ENCODE measurements at regions not wholly inside any gene's neighbourhood (a gene's known extent, or its start where the extent isn't known, plus 50 kb on each side); places are given as distances from the start of the nearest gene placed in this dataset.

DNA sequence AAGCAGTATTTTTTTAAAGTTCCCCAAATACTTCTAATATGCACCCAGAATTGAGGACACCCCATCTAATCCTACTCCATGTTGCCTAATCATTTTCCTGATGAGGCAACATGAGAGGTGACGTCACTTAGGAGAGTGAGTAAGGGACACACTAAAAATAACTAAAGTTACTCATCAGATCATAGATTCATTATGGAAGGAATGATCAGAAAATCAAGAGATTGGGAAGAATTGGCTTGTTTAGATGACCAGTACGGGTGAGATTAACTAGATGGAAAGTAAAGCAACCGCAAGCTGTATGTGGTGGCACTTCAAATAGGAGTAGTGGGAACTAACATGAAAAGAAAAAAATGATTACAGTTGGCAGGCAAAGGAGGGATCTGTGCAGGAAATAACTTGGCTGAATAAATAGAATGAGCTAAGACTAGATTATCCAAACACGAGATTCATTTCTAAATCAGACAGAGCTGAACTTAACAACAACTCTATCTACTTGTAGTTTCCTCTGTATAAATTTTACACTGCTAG lies 61.4 kb upstream of the CXADR start:
- no peak overlapping the region for H3K4me3 ChIP-seq (replicated peaks; ENCODE audit: low read depth, low read length)
- TF ChIP-seq, protein P1, sequence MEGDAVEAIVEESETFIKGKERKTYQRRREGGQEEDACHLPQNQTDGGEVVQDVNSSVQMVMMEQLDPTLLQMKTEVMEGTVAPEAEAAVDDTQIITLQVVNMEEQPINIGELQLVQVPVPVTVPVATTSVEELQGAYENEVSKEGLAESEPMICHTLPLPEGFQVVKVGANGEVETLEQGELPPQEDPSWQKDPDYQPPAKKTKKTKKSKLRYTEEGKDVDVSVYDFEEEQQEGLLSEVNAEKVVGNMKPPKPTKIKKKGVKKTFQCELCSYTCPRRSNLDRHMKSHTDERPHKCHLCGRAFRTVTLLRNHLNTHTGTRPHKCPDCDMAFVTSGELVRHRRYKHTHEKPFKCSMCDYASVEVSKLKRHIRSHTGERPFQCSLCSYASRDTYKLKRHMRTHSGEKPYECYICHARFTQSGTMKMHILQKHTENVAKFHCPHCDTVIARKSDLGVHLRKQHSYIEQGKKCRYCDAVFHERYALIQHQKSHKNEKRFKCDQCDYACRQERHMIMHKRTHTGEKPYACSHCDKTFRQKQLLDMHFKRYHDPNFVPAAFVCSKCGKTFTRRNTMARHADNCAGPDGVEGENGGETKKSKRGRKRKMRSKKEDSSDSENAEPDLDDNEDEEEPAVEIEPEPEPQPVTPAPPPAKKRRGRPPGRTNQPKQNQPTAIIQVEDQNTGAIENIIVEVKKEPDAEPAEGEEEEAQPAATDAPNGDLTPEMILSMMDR (IDR thresholded peaks at IDR 0.05; ENCODE audit: low read length, missing control alignments), result no peak

DNA sequence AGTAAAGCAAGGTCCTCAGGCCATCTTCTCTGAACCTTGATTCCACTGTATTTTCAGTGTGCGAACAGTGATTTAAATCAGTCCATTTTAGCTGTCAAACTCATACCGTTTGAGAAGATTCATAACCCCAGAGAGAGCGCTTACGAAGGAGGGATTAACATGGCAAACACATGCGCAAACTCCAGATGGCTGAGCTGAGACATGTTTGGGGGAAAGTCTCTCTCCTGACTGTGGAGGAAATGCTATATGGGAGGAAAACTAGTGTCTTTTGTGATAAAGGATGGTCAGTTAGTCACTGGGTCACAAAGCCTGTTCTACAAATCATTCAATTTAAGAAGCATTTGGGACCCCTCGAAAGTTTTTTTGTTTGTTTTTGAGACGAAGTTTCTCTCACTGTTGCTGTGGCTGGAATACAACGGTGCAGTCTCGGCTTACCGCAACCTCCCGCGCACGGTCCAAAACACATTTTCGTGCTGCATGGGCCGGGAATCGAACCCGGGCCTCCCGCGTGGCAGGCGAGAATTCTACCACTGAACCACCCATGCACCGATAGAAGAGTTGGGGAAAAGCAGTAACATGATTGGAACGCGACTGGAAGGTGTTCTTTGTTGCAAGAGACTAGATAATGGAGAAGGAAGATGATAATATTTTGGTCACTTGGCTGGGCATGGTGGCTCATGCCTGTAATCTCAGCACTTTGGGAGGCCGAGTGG lies 58.4 kb upstream of the CXADR start:
- H3K4me3 ChIP-seq (replicated peaks; ENCODE audit: low read depth, low read length), result no peak overlapping the region
- DNase-seq (ENCODE audit: low read depth), result peak; percentile 79

More for the DNA sequence above, 61.4 kb upstream of the CXADR start:
- peak; percentile 83 for DNase-seq (ENCODE audit: low read depth)

DNA sequence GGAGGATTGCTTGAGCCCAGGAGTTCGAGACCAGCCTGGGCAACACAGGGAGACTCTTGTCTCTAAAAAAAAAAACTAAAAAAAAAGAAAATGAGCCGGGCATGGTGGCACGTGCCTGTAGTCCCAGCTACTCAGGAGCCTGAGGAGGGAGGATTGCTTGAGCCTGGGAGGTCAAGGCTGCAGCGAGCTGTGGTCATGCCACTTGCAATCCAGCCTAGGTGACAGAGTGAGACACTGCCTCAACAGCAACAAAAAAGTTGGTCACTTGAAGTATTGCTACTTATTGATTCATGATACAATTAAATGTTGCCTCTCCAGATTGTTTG lies 57.9 kb upstream of the CXADR start:
- no peak for DNase-seq (ENCODE audit: low read depth)
- TF ChIP-seq, protein P1 (IDR thresholded peaks at IDR 0.05; ENCODE audit: low read length, missing control alignments), result no peak
- no peak overlapping the region for H3K4me3 ChIP-seq (replicated peaks; ENCODE audit: low read depth, low read length)

More for the DNA sequence above, 58.4 kb upstream of the CXADR start:
- TF ChIP-seq, protein P1 (IDR thresholded peaks at IDR 0.05; ENCODE audit: low read length, missing control alignments), result no peak

DNA sequence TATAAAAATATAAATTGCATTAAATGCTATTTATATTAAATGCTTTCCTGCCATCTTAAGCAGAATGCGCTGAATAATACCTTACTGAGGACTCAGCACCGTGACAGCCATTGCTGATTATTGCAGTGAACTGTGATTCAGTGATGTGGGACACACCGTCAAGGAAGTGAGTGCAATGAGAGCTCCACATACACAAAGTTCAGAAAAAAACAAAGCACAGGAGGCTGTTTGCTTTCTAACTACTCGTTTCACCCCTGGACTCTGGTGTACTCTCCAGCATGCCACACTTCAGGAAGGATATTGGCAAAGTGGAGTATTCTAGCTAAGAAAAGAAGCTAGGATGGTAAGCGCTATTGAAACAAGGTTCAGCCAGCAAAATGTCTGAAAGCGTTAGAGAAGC lies 57.4 kb upstream of the CXADR start:
- H3K4me3 ChIP-seq (replicated peaks; ENCODE audit: low read depth, low read length), result no peak overlapping the region
- TF ChIP-seq, protein P1 (IDR thresholded peaks at IDR 0.05; ENCODE audit: low read length, missing control alignments), result no peak
- DNase-seq (ENCODE audit: low read depth), result no peak

DNA sequence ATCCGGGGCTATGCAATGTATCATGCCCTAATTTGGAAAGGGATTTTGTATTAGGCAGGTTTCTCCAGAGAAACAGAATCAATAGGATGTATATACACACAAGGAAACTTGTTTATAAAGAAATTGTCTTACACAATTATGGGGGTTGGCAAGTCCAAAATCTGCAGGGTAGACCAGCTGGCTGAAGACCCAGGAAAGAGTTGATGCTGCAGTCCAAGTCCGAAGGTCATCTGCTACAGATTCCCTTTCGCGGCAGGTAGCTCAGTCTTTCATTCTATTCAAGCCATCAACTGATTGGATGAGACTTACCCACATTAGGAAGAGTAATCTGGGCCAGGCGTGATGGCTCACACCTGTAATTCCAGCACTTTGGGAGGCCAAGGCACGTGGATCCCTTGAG lies 54.6 kb upstream of the CXADR start:
- H3K4me3 ChIP-seq (replicated peaks; ENCODE audit: low read depth, low read length), result no peak overlapping the region
- DNase-seq (ENCODE audit: low read depth), result no peak
- TF ChIP-seq, protein P1 (IDR thresholded peaks at IDR 0.05; ENCODE audit: low read length, missing control alignments), result no peak

DNA sequence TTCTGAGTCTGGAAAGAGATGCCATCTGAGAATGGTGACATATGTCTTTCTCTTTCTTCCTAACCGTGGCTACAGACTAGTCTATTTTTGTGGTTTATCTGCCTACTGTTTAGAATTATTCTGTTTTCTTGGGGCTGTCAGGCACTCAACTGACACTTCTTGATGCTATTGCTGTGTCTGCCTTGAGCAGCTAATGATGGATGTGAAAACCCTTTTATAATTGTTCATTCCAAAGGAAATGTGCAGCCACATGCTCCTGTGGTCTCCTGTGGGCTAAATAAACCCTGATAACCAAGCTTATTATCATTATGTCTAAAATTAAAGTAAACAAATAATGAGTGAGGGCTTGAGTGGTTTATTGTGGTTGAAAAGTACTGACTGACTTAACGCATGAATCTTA lies 52.7 kb upstream of the CXADR start:
- TF ChIP-seq, protein P1 (IDR thresholded peaks at IDR 0.05; ENCODE audit: low read length, missing control alignments), result no peak
- no peak for DNase-seq (ENCODE audit: low read depth)
- no peak overlapping the region for H3K4me3 ChIP-seq (replicated peaks; ENCODE audit: low read depth, low read length)

DNA sequence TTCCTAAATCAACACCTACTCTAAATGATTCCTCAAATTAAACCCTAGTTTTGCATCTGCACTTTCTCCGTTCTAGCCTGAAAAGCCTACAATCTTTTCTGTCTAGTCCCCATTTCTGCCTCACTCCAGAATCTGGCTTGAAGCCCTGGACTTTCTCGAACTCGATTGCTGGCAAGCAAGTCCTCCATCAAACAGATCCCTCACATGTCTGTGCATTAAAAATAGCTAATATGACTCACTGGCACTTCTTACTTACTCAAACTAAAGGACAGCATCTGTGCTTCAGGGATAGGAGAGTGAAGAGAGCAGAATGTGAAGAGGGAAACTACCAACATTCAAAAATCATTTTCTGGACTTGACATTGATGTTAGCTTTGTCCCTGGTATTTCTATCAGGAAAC lies 51.8 kb upstream of the CXADR start:
- TF ChIP-seq, protein P1 (IDR thresholded peaks at IDR 0.05; ENCODE audit: low read length, missing control alignments), result no peak
- H3K4me3 ChIP-seq (replicated peaks; ENCODE audit: low read depth, low read length), result no peak overlapping the region
- DNase-seq (ENCODE audit: low read depth), result peak; percentile 90

Data from fibroblast of pulmonary artery (primary cell).